CD4-positive, alpha-beta T cell treated with Interleukin-4 for 1 hour (primary cell): ENCODE measurements at regions not wholly inside any gene's neighbourhood (a gene's known extent, or its start where the extent isn't known, plus 50 kb on each side); places are given as distances from the start of the nearest gene placed in this dataset.
"Not testable (repeated sequence)": the region's sequence is repeated elsewhere in the genome, so short reads cannot be mapped to it uniquely, and the experiment has no call there.

Experiments
- DNase-seq, 2 donors: peaks; one replicate each; pipeline ENCODE4 v3.0.0-alpha.2; 2020 to 2022

DNA sequence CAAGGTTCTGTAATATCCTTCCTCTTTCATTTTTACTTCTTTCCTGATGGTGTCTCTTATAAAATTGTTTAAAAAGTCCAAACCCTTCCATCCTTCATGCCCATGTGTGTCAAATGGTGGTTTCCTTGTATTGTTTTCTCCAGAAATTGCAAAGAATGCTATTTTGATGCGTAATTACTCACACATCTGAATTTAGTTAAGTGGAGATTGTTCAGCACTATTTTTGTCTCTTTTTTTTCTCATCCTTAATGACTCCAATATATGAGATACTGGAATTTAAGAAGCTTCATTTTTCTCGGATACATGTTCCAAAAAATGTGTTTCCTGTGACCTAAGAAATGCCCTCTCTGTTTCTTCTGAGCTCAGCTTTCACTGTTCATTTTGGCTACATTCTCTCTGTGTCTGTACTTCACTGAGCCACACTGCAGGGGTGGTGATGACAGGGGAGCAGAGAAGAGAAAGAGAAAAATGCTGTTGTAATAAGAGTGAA, 799.8 kb downstream of the DIPK2A start:
- no peak for DNase-seq

DNA sequence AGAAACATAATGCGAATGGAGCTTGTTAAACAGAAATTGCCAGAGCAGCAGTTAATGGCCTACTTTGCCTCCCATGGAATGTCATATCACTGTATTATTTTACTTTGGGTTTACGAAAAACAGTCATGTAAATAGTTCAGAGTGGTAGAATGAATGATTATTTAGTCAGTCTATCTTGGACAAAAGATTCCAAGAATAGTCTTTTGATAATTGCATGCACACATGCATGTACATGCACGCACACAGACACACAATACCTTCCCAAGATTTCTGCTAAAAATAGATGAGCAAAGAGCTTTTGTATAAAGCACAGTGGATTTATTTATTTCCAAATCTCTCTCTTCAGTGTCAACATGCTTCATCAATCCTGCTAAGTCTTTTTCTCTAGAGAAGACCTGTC, 800.7 kb downstream of the DIPK2A start:
- no peak for DNase-seq

DNA sequence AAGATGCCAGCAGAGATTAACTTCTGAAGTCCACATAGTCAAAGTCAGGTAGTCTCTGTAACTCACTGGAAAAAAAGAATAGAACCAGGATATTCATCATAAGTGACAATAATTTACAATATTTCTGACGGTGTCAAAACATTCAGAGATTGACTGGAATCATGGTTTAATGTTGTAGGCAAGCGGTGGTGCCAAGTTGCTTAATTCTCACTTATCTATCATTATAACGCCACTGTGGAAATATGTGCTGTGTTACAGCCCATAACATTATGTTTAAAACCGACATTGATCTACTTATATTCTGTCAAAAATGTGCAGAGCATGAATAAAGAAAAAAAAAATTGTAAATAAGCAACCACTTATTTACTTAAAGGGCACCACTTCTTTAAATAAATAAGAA, 801.7 kb downstream of the DIPK2A start:
- no peak for DNase-seq

DNA sequence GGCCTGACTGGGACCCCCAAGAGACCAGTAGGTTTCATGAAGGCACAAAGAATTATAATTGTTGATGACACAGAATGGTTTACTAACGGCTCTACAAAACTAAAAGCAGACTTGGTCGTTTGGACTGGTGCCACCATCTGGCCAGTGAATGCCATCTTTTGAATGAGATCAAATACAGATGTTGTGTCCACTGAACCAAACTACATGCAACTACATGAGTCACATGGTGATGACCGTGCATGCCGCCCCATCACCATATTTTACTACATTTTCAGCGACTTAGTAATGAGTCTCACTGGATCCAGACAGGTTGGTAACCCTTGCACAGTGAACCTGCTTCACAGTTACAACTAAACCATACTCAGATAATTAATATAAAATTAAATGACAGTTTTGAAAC, 803.3 kb downstream of the DIPK2A start:
- DNase-seq = no peak

DNA sequence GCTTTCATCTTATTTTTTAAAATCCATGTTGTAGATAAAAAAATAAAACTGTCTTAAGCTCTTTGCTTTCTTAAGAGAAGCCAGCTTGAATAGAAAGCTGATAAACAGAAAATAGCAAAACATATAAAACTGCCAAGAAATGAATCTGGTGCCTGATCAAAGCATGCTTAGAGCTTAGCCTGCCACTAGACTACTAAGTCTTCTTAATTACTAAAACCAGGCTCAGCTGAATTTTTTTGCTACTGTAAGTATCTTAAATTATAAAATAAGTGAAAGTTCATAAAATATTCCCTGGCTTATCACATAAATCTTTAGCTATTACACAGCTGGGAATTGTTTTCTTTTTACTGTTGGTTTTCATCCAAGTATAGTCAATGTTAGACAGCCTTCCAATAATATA, 803.9 kb downstream of the DIPK2A start:
- no peak for DNase-seq

DNA sequence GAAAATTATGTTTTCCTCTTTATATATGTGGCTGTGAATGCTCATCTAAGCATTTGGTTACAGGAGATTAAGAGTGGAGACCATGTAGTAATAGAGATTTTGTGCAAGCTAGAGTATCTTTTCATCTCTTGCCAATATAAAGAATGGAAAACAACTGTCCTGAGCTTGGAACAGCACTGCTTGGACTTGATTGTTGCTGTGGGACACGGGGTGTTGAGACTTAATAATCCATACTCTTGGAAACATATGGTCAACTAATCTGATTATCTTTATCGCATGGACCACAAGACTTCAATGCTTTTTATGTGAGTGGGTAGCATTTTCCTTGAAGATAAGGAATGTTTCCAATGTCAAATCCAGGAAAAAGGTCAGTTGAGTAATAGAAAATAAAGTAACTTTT, 806.3 kb downstream of the DIPK2A start:
- DNase-seq = no peak

DNA sequence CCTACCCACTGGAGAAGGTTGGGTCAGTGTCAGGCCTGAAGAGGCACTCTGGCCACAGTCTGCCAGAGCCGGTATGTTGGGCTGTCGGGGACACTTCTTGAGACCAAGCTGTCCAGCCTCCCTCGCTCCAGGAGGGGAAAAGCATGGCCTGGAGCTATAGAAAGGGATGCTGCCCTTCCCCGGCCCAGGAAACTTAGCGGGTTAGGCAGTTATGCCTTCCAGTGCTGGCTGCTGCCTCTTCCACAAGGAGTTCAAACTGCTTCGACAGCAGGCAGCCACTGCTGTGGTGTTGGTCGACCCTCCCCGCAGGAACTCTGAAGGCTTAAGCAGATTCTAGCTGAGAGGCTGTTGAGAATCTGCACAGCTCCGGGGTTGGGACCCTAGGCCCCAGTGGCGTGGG, 819.4 kb downstream of the DIPK2A start:
- no peak for DNase-seq

DNA sequence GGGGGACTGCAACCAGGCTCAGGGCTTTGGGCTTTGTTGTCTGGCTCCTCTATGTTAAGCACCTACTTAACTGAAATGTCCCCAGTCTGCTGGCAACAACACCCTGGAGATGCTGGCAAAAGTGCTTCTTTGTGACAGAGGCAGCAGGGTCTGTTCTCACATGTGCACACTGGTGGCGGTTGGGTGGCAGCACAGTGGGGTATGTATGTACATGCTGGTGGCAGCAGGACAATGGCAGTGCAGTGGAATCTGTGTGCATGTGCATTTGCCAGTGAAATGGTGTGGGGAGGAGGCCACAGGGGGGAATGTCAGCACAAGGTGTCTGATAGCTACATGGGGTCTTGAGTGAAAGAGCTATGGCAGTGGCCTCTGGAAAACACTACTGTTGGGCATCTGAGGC, 830.3 kb downstream of the DIPK2A start:
- no peak for DNase-seq

DNA sequence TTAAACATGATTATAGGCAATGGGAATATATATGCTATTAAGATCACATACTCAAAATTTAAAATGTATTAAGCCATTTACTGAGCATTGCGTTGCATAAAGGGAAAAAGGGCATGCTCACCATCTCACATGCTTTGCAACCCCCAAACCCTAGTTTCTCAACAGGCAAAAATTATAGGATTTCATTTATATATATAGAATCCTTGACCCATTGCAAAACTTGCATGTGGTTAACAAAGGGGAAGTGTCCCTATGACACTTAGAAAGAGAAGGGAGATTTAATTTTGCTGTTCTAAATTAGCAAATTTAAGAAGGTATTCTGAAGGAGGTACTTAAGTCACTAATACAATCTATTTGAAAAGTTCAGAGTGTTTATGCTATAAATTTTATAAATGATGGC, 837.8 kb downstream of the DIPK2A start:
- DNase-seq = no peak

DNA sequence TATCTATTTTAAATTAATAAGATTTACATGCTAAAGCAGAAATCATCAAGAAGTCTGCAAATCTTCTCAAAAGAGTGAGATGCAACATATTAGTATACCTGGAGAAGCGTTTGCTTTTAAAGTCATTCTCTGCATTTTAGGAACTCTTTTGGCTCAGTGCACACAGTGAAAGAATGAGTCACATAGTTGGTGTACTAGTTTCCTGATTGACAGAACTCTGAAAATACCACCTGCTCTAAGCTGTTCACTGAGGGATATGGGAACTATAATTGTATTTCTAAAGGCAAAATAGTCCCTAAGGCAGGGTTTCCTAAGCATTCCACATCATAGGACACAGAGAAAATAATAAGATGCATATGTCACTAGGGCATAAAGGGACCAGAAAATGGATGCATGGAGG, 838.5 kb downstream of the DIPK2A start:
- DNase-seq = no peak

DNA sequence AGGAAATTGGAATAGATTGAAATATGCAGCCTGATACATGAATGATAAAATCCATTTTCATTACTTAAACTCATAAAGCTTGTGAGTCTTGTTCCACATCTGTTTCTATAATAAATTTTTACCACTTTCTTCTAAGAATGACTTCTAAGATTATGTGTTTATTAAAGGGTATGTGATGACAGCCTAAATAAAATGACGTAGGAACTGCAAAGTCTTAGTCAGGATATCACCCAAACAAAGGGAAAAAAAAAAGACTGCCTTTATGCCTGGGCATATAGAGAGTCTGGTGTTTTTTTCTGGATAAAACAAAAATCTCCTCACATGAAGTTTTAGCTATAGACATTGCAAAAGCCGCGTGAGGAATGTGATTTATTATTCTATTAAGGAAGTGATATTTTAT, 844.0 kb downstream of the DIPK2A start:
- no peak for DNase-seq

DNA sequence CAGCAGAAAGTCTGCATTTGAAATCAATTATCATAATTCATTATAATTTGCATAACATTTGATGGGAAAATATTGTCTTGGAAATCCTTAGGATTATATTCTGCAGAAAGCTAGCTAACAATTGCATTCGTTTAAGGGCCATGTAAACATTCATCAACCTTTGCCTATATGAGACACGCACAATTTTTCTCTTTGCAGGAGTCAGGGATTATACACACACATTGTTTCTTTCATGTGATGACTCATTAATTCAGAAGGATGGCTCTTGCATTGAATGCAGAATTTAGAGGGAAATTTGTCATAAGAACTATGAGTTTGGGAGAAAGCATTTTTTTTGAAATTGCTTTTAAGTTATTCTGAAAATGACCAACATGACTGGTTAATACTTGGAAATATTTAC, 844.7 kb downstream of the DIPK2A start:
- DNase-seq = no peak

DNA sequence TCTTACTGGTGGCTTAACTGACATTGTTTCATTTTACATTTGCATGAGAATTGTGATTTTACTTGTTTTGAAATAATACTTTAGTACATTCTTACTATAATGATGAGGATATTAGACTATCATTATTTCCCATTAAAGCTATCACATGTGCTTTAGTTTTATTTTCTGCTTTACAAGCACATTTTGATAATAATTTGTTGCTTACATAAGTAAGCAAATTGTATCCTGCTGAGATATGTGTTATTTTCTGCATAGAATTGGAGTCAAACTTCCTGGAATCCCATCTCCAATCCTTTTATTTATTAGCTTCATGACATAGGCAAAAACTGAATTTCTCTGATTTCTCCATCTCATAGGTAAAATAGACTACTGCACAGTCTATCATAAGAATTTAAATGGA, 847.4 kb downstream of the DIPK2A start:
- DNase-seq = no peak

DNA sequence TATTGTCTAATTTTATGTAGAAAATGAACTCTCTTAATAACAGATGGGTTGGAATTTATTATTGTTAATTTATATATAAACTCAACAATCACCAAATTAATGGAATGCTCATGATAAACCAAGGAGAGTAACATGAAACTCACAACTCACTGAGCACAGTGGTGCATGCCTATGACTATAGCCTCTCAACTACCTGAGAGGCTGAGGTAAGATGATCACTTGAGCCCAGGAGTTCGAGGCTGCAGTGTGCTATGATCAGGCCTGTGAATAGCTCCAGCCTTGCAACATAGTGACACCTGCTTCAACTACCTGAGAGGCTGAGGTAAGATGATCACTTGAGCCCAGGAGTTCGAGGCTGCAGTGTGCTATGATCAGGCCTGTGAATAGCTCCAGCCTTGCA, 848.6 kb downstream of the DIPK2A start:
- DNase-seq = not testable (repeated sequence)

DNA sequence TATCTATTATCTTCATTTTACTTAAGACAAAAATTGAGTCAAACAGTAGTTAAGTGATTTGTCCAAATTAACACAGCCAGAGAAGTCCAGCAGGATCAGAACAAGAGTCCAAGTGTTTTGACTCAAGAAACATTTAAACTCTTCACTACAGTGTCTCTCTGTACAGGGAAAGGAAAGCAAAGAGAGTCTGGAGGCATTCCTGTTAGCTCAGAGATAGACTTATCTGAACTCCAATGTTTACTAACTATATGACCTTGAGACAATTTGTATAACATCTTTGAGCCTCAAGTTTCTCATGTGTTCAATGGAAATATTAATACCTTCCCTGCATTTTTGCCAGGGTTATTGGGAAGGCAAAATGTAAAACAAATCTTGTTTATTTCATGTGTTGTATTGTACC, 849.1 kb downstream of the DIPK2A start:
- no peak for DNase-seq

DNA sequence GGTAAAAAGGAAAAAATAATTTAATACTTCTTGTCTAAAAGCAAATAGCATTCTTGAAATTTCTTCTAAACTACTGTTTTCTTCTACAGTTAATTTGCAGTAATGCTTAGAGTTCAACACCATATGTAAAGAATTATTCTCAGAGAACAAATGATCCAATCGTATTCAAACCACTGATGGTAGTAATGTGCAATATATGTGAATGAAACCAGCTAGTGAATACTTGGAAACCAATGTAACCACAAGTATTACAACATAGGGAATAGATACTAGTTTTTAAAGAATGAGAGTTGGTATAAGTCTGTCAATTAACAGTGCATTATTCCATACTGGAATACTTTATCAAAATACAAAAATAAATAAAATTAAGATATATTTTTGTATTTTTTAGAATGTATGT, 850.0 kb downstream of the DIPK2A start:
- DNase-seq = no peak

DNA sequence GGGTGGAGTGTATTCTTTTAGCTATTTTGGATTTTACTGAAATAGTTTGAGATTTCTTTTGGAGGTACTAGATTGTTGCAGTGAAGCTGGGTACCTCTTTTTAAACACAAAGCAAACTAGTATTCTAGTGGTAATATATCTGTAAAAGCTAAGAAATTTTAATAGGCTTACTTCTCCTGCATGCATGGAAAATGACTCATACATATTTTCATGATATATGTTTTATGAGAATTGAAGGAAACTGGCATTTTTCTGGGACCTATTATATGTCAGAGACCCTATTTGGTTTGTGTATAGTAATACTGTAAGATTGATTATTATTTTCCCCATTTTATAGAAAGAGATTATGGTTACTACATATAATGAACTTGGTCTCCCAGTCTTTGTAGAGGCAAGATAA, 851.0 kb downstream of the DIPK2A start:
- no peak for DNase-seq

DNA sequence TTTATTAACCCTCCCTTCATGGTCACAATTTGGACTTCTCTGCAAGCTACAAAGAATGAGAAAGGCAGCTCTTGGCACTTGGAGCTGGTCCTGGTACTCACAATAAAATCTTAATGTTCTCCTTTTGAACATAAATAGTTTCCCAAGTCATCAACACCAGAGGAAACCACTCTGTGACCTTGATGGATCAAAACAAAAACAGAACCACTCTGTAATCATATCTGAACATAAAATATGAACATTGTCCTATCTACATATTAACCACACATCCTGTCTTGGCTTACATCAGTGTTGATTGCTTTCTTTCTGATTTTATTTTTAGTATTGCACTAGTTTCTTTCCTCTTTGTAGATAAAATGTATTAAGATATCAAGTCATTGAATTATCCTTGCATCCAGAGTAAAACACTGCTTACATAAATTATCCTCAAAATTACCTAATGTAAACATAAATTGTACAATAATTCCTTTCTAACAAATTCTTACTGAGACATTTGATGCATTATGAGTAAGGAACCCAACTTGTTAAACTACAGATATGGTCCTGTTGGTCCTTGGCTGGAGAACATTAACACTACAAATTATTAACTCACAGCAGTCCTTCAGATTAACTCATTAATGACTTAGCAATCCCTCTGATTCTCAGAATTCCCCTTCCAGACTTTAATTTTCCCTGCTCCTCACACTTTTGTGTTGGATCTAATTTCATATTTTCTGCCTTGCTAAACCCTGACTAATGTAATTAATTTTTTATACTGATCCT, 860.5 kb downstream of the DIPK2A start:
- DNase-seq = no peak

DNA sequence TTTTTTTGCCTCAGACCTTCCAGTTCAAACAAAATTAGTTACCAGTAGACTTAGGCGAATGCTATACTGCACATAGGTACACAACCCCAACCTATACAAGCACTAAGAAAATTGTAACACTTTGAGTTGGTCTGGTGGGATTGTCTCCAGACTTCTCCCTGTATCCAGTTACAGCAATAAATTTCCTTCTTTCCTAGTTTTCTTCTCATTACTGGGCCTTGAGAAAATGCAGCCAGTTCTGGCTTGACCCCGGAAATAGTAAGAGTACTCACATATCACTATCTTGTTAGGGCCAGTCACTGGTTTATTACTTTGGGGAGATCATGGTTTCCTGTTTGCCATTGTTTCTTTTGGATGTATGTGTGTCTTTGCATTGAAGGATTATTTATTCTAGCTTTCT, 868.4 kb downstream of the DIPK2A start:
- DNase-seq = no peak

DNA sequence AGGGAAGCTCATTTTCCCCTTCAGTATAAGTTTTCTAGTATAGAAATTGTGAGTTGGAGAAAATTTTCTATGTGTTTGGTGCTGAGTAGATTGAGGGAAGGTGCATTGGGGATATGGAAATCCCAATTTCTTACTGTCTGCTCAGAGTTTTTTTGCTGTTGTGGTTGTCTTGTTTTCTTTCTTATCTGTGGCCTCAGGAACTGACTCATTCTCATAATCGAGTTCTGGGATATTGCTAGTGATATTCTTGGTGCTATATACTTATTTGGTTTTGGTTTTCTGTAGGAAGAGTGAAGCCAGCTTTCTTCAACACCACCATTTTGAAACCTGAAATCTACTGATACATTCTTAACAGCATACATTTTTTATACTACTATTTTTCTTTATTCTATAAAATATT, 869.2 kb downstream of the DIPK2A start:
- DNase-seq = no peak

DNA sequence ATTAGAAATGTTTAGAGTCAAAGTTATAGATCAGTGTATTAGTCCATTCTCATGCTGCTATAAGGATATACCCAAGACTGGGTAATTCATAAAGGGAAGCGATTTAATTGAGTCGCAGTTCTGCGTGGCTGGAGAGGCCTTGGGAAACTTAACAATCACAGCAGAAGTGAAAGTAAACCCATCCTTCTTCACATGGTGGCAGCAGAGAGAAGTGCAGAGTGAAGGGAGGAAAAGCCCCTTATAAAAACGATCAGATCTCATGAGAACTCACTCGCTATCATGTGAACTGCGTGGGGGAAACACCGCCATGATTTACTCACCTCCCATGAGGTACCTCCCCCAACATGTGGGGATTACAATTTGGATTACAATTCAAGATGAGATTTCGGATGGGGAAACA, 871.5 kb downstream of the DIPK2A start:
- no peak for DNase-seq

DNA sequence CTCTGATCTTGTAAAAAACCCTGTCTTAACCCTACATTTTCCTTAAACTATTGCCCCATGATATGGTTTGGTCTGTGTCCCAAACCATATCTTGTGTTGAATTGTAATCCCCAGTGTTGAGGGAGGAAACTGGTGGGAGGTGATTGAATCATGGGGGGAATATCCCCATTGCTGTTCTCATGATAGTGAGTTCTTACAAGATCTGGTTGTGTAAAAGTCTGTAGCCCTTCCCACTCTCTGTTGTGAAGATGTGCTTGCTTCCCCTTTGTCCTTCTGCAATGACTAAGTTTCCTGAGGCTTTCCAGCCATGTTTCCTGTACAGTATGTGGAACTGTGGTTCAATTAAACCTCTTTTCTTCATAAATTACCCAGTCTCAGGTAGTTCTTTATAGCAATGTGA, 881.4 kb downstream of the DIPK2A start:
- DNase-seq = no peak

DNA sequence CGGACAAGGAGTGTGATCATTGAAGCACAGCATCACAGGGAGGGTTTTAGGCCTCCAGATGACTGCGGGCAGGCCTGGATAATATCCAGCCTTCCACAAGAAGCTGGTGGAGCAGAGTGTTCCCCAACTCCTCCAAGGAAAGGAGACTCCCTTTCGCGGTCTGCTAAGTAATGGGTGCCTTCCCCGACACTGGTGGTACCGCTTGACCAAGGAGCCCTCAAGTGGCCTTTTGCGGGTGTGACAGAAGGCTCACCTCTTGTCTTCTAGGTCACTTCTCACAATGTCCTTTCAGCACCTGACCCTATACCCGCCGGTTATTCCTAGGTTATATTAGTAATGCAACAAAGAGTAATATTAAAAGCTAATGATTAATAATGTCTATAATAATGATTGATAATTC, 882.4 kb downstream of the DIPK2A start:
- not testable (repeated sequence) for DNase-seq

DNA sequence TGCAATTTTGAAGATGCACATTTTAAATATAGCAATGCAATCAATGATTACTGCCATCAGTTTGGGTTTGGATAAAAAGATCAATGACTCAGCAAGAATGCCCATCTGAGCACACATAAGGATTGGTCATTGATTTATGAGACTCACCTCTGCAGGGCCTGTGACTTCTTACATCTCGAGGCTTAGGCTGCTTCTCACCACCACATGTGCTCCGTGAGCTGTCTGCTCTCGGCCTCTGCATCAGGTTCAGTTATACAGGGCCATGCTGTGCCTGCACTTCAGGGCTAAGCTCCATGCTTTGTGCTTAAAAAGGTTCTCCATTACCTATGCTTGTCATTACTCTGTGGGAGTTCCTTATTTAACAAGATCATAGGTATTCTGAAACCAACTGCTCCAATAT, 887.5 kb downstream of the DIPK2A start:
- DNase-seq = no peak

DNA sequence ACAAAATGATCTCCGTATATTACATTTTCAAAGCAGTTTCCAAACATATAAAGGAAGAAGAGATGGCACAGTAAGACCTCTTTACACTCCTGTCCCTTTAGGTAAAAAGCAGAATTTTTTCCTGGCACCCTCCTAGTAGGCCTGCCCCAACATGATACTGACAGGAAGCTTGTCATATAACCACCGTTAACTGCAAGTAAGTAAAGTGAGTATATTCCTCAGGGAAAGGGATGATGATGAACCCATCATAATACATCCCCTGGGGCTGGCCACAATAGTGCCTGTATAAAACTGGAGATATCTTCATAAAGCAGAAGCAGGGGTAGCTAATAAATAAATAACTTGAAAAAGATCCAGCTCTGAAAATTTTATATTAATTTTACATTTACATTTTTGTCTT, 893.0 kb downstream of the DIPK2A start:
- no peak for DNase-seq
